Erythroblast (primary cell): ENCODE measurements at regions not wholly inside any gene's neighbourhood (a gene's known extent, or its start where the extent isn't known, plus 50 kb on each side); places are given as distances from the start of the nearest gene placed in this dataset.

ENCODE experiments used
- GATA1 ChIP-seq: IDR thresholded peaks from 2 replicates; pipeline ENCODE4 v1.6.1; 2011; ENCODE audit warnings: low read depth, mild to moderate bottlenecking, control low read depth, low read length, moderate library complexity
- POLR2A ChIP-seq: IDR thresholded peaks from 2 replicates; pipeline ENCODE4 v1.6.1; 2011; ENCODE audit warnings: mild to moderate bottlenecking, low read length

GRCh38 chr4:176883108-176883550 lies 90.4 kb upstream of the VEGFC start:
- TF ChIP-seq POLR2A (no peak), GATA1 (no peak)
